ENCODE measurements at regions not wholly inside any gene's neighbourhood (a gene's known extent, or its start where the extent isn't known, plus 50 kb on each side); places are given as distances from the start of the nearest gene placed in this dataset.
A peak's percentile ranks its signal among the peaks of the same experiment; 100 is the strongest.

DNA sequence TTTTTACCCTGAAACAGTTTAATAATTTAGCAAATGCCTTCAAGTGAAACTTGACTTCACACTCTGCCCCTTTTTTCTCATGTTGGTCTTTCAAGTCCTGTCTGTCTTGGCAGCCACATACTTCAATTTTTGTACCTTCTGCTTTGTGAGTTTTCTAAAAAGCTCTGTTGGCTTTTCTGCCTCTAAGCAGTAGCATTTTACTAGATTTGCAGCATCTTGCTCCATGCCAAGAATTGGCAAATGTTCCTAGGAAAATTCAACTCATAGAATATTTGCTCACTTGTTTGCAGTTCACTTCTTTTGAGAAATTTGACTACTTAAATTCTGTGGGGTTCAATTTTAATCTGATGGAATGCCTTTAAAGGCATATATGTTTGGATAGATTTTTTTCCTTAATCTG, 59.2 kb downstream of the FAM47A start:
- peak in 2 of 3 donors; percentile 10 to 14 for DNase-seq

- DNase-seq: no peak
These were observed 68.5 kb downstream of the FAM47A start for GRCh38 chrX:34063616-34064015.

GRCh38 chrX:34058005-34058404, 74.1 kb downstream of the FAM47A start:
- DNase-seq: no peak

GRCh38 chrX:34053931-34054330, 78.2 kb downstream of the FAM47A start:
- DNase-seq: no peak
